Hepatocyte (in vitro differentiated cells): ENCODE measurements at regions not wholly inside any gene's neighbourhood (a gene's known extent, or its start where the extent isn't known, plus 50 kb on each side); places are given as distances from the start of the nearest gene placed in this dataset.

Source experiments
- CTCF ChIP-seq: fragments of 200-600 bp; sonication (generic); IDR thresholded peaks from 2 replicates; pipeline ENCODE4 v1.5.1; 2016; ENCODE audit warnings: antibody characterized with exemption, mild to moderate bottlenecking; ENCODE audit not compliant: poor library complexity
- EZH2 ChIP-seq: fragments of 200-600 bp; sonication (generic); IDR thresholded peaks from 2 replicates; pipeline ENCODE4 v1.6.1; 2016; ENCODE audit warnings: antibody characterized with exemption, mild to moderate bottlenecking, borderline replicate concordance
- EZH2phosphoT487 ChIP-seq: fragments of 200-600 bp; sonication (generic); IDR thresholded peaks from one replicate; pipeline ENCODE4 v1.6.1; 2018; ENCODE audit warnings: antibody characterized with exemption, mild to moderate bottlenecking, low read depth, moderate library complexity; ENCODE audit not compliant: unreplicated experiment, severe bottlenecking

- no peak for TF ChIP-seq CTCF
- no peak for TF ChIP-seq EZH2
- no peak for TF ChIP-seq EZH2phosphoT487
These were observed 195.2 kb downstream of the TLE3 start for GRCh38 chr15:69902414-69903062.
